Activated CD4-positive, alpha-beta T cell treated with anti-CD3 and anti-CD28 coated beads, Interleukin-2, amount 50 U/mL, for 48 hours (primary cell): ENCODE measurements at regions not wholly inside any gene's neighbourhood (a gene's known extent, or its start where the extent isn't known, plus 50 kb on each side); places are given as distances from the start of the nearest gene placed in this dataset.

Source experiments
- DNase-seq, 2 experiments: peaks; one replicate each; pipeline ENCODE4 v3.0.0-alpha.2; 2020

DNA sequence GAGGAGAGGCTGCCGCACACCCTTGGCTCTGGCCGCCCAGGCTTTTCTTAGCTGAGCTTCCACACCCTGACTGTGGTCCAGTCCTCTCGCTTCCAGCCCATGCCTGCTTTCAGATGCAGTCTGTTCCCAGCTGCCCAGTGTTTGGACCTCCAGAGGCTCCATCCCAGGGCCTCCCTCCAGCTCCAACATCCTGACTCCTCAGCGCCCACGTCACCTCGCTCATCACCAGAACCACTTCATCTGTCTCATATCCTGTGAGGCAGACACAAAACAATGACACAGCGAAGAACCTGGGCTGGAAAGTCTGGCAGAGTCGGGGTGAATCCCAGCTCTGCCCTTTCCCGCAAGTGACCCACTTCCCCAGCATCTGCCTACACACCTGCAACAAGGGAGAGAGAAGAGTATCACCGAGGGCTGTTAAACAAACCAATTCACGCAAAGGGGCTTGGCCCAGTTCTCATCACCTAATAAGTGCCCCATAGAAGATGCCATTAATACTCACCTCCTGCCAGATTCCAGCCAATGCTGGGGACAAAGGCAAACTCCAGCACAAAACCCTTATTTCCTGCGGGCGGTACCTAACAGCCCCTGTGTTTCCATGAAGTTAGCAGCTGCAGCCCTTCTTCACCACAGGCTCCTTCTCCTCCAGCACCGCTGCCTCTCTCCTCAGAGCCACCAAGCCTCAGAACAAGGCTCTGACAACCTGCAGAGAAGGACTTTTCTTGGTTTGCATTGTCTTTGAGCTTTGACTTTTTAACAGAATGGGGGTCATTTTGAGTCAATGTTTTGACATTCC, 133.4 kb upstream of the CDH4 start:
- no peak for DNase-seq

GRCh38 chr20:61119273-61119672, 132.8 kb upstream of the CDH4 start:
- no peak for DNase-seq

- DNase-seq, result no peak
Observed at GRCh38 chr20:61119794-61120410, 132.2 kb upstream of the CDH4 start.

DNA sequence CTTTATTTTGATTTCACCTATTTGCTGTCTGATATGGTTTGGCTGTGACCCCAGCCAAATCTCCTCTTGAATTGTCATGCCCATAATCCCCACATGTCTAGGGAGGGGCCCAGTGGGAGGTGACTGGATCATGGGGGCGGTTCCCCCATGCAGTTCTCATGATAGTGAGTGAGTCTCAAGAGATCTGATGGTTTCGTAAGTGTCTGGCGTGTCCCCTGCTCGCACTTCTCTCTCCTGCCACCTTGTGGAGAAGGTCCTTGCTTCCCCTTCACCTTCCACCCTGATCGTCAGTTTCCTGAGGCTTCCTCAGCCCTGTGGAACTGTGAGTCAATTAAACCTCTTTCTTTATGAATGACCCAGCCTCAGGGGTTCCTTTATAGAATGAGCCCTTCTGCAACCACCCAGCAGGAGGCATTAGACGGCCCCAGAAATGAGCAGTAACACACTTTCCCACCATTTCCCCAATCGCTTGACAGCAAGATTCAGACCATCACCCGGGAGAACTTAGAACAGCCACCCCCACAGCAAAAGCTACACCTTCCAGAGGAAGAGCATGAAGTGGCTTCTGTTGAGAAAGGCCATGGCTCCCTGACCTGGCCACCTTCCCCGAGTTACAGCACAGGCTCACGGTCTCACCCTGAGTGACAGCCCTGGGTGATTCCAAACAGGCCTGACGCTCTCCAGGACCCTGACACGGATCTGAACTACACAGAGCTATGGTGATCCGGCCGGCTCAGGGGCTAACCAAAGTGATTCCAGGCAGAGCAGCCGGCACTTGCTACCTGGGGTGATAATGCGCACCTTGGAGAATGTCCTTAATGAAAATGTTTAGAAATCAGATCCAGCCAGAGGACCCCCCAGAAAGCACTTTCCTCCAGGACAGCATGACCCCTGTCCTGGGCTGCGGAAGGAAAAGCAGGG, 131.2 kb upstream of the CDH4 start:
- DNase-seq, result peak; percentile 26 to 36

DNA sequence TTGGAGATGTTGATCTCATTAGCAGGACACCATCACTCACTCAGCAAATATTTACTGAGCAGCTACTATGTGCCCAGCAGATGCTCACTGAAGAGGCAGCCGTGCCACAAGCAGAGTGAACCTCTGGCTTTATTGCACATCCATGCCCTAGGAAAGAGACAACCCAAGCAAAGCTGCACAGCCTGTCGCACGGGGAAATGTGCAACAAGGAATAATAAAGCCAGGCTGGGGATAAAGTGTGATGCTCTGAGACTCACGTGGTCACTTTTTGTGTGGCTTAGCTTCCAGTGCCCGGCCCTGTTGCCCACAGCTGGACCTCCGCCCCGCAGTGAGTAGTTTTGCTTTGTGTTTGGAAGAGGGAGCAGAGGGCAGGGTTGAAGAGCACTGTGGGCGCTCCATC, 130.4 kb upstream of the CDH4 start:
- no peak for DNase-seq

DNA sequence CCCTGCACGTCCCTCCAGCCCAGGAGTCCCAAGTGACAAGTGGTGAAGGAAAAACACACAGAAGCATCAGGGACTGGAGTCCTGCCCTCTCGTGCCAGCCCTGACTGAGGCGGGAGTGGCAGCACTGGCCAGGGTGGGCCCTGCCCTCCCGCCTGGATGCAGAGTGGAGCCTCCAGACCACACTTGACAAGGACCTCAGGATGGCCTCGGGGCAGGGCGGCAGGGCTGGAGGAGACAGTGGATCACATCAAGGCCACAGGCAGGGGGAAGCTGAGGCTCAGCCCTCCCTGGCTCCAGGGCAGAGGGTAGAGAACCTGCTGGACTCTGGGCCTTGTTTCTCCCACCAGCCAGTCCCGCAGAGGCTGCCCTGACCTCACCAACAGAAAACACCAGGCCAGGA, 128.8 kb upstream of the CDH4 start:
- DNase-seq, result no peak

GRCh38 chr20:61123751-61124368, 128.2 kb upstream of the CDH4 start:
- no peak for DNase-seq

- DNase-seq, result no peak
Observed at GRCh38 chr20:61125076-61125475, 127.0 kb upstream of the CDH4 start.

GRCh38 chr20:61125546-61126180, 126.4 kb upstream of the CDH4 start:
- DNase-seq, result no peak

DNA sequence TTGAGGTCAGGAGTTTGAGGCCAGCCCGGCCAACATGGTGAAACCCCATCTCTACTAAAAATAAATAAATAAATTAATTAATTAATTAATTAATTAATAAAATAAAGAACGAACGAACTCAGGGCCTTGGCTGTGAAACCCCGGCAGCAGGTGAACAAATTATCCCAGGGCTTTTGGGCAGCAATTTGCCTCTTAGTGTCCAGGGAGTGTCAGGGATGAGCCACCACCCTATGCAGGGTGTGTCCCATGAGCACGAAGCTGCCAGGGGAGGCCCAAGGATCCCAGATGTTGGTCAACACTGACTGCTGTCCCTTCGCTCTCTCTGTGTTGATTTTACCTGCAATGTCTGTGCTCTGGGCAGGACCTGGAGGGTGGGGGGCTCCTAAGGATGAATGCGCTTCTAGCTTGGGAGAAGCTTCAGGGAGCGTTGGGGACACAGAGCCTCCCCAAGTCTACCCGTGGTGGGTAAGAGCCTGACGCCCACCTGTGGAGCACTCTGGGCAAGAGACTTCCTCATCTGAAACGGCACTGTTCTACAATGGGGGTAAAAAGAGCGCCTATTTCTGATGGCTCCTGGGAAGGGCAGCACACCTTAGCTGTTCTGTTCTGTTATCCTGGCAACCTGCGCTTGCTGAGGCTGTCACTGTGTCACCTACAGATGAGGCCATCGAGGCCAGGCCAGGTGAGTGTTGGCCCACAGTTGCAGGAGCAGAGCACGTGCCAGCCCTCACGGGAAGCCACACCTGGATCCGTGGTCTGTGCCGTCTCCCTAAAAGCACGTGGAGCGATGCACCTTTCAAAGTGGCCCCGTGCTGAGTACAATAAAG, 125.5 kb upstream of the CDH4 start:
- DNase-seq, result no peak

DNA sequence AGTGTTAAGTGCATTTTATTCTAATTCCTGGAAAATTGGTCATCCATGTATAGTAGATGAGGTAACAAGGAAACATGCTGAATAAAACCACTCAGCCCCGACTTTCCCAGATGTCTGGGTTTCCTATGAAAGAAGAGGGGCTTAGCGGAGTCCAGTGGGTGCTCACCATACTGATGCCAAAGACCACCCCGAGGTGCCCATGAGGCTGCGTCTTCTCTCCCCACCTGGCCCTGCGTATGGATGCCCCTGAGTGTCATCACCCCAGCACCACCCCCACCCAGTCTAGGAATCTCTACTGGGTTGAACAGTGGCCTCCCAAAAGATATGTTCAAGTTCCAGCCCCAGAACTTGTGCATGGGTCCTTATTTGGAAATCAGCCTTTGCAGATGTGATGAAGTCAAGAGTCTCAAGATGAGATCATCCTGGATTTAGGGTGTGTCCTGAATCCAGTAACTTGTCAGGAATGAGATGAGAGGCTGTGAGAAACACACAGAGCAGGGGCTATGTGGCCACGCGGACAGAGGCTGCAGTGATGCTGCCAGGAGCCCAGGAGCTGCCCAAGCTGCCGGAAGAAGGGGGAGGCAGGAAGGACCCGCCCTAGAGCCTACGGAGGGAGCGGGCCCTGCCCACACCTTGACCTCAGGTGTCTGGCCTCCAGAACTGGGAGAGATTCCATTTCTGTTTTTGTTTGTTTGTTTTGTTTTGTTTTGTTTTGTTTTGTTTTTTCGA, 124.6 kb upstream of the CDH4 start:
- DNase-seq, result no peak

GRCh38 chr20:61128701-61129269, 123.3 kb upstream of the CDH4 start:
- DNase-seq, result no peak

DNA sequence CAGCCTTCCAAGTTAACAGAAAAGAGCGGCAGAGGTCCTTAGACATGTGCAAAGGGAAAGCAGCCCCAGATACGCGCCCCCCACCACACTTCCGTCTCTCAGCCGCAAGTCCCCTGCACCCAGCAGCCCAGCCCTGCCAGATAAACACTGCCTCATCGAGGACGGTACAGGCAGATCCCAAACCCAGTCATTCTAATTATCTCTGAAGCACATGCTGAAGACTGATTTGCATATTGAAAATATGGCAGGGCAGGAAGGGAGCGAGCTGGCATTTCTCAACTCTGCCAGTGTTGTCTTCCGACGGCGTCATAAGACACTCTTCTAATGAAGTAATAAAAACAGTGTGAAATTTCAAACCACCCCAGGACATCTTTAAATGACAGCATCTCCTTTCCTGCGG, 122.8 kb upstream of the CDH4 start:
- no peak for DNase-seq

DNA sequence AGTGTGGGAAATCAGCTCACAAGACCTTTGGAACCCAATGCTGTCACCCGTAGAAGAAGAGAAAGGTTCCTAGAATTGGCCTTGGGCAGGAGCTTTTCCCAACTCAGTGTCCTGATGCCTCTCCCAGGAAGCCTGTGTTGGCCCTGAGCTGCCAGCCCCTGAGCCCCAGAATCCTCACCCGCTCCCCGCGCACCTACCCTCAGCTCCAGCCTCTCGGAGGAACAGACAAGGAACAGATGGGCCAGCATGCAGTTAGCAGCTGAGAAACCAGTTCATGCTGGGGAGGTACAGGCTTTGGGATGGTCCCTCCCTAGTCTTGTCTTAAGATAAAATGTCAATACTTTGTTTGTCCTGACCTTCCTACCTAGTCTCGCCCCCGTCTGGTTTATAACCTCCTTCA, 121.9 kb upstream of the CDH4 start:
- DNase-seq, result no peak

GRCh38 chr20:61131944-61132343, 120.1 kb upstream of the CDH4 start:
- DNase-seq, result no peak

DNA sequence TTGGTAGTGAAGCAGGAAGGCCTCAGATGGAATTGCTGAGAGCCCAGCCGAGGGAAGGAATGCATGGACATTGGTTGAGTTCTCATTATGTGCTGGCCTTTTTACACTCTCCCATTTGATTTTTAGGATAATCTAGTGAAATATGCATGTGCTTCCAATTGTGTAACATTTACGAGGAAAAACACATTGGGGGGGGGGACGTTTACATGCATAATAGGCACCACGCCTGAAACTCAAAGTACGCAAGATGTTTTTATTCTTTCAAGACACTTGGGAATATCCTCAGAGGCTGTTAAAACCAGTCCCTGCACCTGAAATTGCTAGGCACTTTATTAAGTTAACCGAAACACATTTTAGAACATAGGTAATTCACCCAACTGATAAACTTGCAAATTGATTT, 118.5 kb upstream of the CDH4 start:
- no peak for DNase-seq

- no peak for DNase-seq
Observed at GRCh38 chr20:61134296-61135030, 117.6 kb upstream of the CDH4 start.

DNA sequence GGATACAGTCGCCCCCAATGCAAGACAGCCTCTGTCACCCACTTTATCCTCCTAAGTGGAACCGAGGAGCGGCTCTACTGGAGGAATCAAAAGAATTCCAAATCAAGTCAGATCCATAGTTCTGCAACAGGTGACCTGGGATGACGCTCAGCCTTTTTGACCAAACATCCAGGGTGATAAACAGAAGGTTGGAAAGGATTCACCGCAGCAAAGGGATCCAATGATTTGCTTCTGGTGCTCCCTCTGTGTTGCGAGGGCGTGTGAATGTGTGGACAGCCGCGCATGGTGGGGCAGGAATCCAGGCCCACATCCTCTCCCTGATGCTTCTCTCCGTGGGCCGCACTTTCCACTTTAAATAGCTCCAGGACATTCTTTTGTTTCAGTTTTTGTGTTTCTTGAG, 116.8 kb upstream of the CDH4 start:
- no peak for DNase-seq

DNA sequence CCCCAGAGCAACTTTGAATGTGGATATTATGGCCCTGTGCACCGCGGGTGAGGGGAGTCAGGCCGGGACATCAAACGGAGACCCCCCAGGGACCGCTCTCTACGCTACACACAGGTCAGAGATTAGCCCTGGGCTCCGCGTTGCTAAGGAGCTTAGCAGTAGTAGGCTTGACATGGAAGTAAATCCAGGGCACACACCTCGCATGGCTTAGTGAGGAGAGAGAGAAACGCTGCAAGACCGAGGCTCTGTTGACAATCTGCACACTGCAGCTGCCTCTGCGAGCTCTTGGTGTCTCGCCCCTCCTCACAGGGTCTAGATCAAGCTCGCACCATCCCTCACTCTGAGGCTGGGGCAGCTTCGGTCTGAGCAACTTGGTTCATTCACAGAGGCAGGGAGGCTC, 116.1 kb upstream of the CDH4 start:
- no peak for DNase-seq

GRCh38 chr20:61138566-61138965, 113.5 kb upstream of the CDH4 start:
- no peak for DNase-seq
